Lower leg skin (tissue), 4 donors: ENCODE measurements at regions not wholly inside any gene's neighbourhood (a gene's known extent, or its start where the extent isn't known, plus 50 kb on each side); places are given as distances from the start of the nearest gene placed in this dataset.

Experiments used
- DNase-seq, 2 donors: peaks; one replicate each; pipeline ENCODE4 v3.0.0-alpha.2; 2019; ENCODE audit warnings: low spot score in 2 of 2
- H3K4me3 ChIP-seq: fragments of 200-600 bp; sonication (generic); 2 replicates; pipeline ENCODE4 v1.5.1; 2017; ENCODE audit warnings: mild to moderate bottlenecking, low read depth; ENCODE audit not compliant: poor library complexity, severe bottlenecking
- CTCF ChIP-seq, 3 donors: fragments of 450-650 bp; IDR thresholded peaks; one replicate each; pipeline ENCODE4 v1.5.1; 2016; ENCODE audit warnings: antibody characterized with exemption in 3 of 3, mild to moderate bottlenecking in 3 of 3, moderate library complexity in 2 of 3
- POLR2A ChIP-seq, 2 donors: fragments of 450-650 bp; IDR thresholded peaks; one replicate each; pipeline ENCODE4 v1.6.1; 2016 to 2017; ENCODE audit warnings: antibody characterized with exemption in 2 of 2, mild to moderate bottlenecking in 1 of 2, moderate library complexity in 1 of 2
- WGBS, 2 donors: methylation state at CpG; one replicate each; pipeline ENCODE4 v1.1.5; 2018; 5-methylcytosine and 5-hydroxymethylcytosine counted together
- intact Hi-C: fragments of 100-400 bp; cut with DNase I; formaldehyde crosslinking; loops from one replicate; pipeline ENCODE4 v1.15.0; 2023; ENCODE audit warnings: low total_unique reads

- TF ChIP-seq CTCF (IDR thresholded peaks at IDR 0.05) (no peak), POLR2A (IDR thresholded peaks at IDR 0.05) (no peak)
- intact Hi-C loops: loop anchor here (5.0 kb wide), 1 partner anchor 815 kb away; the partner anchor contains the start of gene IGFBP5
- WGBS, 2 donors: 47 to 72% methylated on average over 1 of the region's 1 CpG
- no peak for DNase-seq
- no peak overlapping the region for H3K4me3 ChIP-seq
Measured at GRCh38 chr2:217512259-217512658, 490.5 kb downstream of the TNS1 start.

GRCh38 chr2:217511850-217512249 lies 490.9 kb downstream of the TNS1 start:
- no peak overlapping the region for H3K4me3 ChIP-seq
- TF ChIP-seq CTCF (IDR thresholded peaks at IDR 0.05) (no peak), POLR2A (IDR thresholded peaks at IDR 0.05) (no peak)
- DNase-seq: no peak
- intact Hi-C loops: loop anchor here (5.0 kb wide), 1 partner anchor 815 kb away; the partner anchor contains the start of gene IGFBP5
- WGBS, 2 donors: 80 to 94% methylated on average over 3 of the region's 3 CpGs

GRCh38 chr2:217510771-217511291 lies 492.0 kb downstream of the TNS1 start:
- 20 to 21% methylated on average over 9 of the region's 9 CpGs for WGBS, 2 donors
- intact Hi-C loops: loop anchor here (5.0 kb wide), 1 partner anchor 814 kb away; the partner anchor contains the start of gene IGFBP5
- DNase-seq: peak in 1 of 2 donors; percentile 67
- TF ChIP-seq POLR2A (IDR thresholded peaks at IDR 0.05) (no peak), CTCF (IDR thresholded peaks at IDR 0.05) (peak in 1 of 3 donors; percentile 75)
- no peak overlapping the region for H3K4me3 ChIP-seq

- H3K4me3 ChIP-seq: no peak overlapping the region
- TF ChIP-seq POLR2A (IDR thresholded peaks at IDR 0.05): no peak
- no peak for TF ChIP-seq CTCF (IDR thresholded peaks at IDR 0.05)
- intact Hi-C loops: no loop called here
- no peak for DNase-seq
- 82 to 97% methylated on average over 1 of the region's 1 CpG for WGBS, 2 donors
Measured at GRCh38 chr2:217505303-217505702, 497.5 kb downstream of the TNS1 start.

- DNase-seq: no peak
- H3K4me3 ChIP-seq: no peak overlapping the region
- 55 to 72% methylated on average over 2 of the region's 2 CpGs for WGBS, 2 donors
- TF ChIP-seq CTCF (IDR thresholded peaks at IDR 0.05): no peak
- no peak for TF ChIP-seq POLR2A (IDR thresholded peaks at IDR 0.05)
- intact Hi-C loops: no loop called here
Measured at GRCh38 chr2:217501887-217502286, 500.9 kb downstream of the TNS1 start.

GRCh38 chr2:217497843-217498377 lies 504.9 kb downstream of the TNS1 start:
- H3K4me3 ChIP-seq: no peak overlapping the region
- no peak for DNase-seq
- intact Hi-C loops: no loop called here
- TF ChIP-seq POLR2A (IDR thresholded peaks at IDR 0.05): no peak
- no peak for TF ChIP-seq CTCF (IDR thresholded peaks at IDR 0.05)
- WGBS, 2 donors: 57 to 67% methylated on average over 3 of the region's 3 CpGs
